OCI-LY7 (cell line): ENCODE measurements at regions not wholly inside any gene's neighbourhood (a gene's known extent, or its start where the extent isn't known, plus 50 kb on each side); places are given as distances from the start of the nearest gene placed in this dataset.

Source experiments
- CTCF ChIP-seq: fragments of 200-600 bp; sonication (generic); conservative IDR thresholded peaks from 2 replicates; pipeline ENCODE4 v1.5.1; 2014; ENCODE audit warnings: mild to moderate bottlenecking, antibody characterized with exemption, low read length, moderate library complexity, mixed read lengths
- EZH2phosphoT487 ChIP-seq: fragments of 200-600 bp; sonication (generic); IDR thresholded peaks from 2 replicates; pipeline ENCODE4 v1.6.1; 2018; ENCODE audit warnings: low read depth, borderline replicate concordance, mild to moderate bottlenecking, mixed run types, antibody characterized with exemption, low read length, moderate library complexity, mixed read lengths

- TF ChIP-seq CTCF: no peak
- TF ChIP-seq EZH2phosphoT487: no peak
These were observed 611.6 kb upstream of the ADGRL3 start for GRCh38 chr4:60588556-60588955.
